Motor neuron (in vitro differentiated cells): ENCODE measurements at regions not wholly inside any gene's neighbourhood (a gene's known extent, or its start where the extent isn't known, plus 50 kb on each side); places are given as distances from the start of the nearest gene placed in this dataset.
"Not testable (repeated sequence)": the region's sequence is repeated elsewhere in the genome, so short reads cannot be mapped to it uniquely, and the experiment has no call there.

ENCODE experiments used
- ATAC-seq, 8 experiments: fragments of 200-7000 bp; cut with Tn5 transposase; replicated peaks in 6 of 8; 2 replicates each; pipeline ENCODE4 v1.8.0; 2021; ENCODE audit warnings: mild to moderate bottlenecking in 8 of 8, moderate library complexity in 8 of 8
- H3K27ac ChIP-seq, 2 donors: fragments of 250-450 bp; sonication (Bioruptor Pico); 2 replicates each; pipeline ENCODE4 v1.9.0; 2021; ENCODE audit warnings: antibody characterized with exemption in 2 of 2, mild to moderate bottlenecking in 2 of 2, moderate library complexity in 1 of 2
- H3K4me1 ChIP-seq, 2 donors: fragments of 250-450 bp; sonication (Bioruptor Pico); replicated peaks in 1 of 2; 2 replicates each; pipeline ENCODE4 v1.6.1; 2021; ENCODE audit warnings: antibody characterized with exemption in 2 of 2, mild to moderate bottlenecking in 2 of 2, moderate library complexity in 1 of 2
- H3K4me3 ChIP-seq, 5 donors: fragments of 250-450 bp; sonication (Bioruptor Pico); 2 replicates each; pipeline ENCODE4 v1.9.0; 2021; ENCODE audit warnings: antibody characterized with exemption in 5 of 5, mild to moderate bottlenecking in 5 of 5, moderate library complexity in 4 of 5
- WGBS, 10 experiments: fragments of 450-650 bp; shearing (Covaris generic); methylation state at CpG; one replicate each; pipeline ENCODE4 v1.0.0; 2022; 5-methylcytosine and 5-hydroxymethylcytosine counted together
- in situ Hi-C, 9 experiments: fragments of 400-800 bp; cut with MboI; loops; one replicate each; pipeline ENCODE4 v1.15.0; 2021; ENCODE audit warnings: low sequenced_read_pairs in 9 of 9, low pct_unique_long_range_greater_than_20kb in 2 of 9; ENCODE audit not compliant: unreplicated experiment in 9 of 9

GRCh38 chr1:10869933-10870332 is 73.5 kb upstream of the CASZ1 start:
- no peak for ATAC-seq
- Histone ChIP-seq H3K4me3 (no peak overlapping the region), H3K27ac (no peak overlapping the region), H3K4me1 (peaks cover 34 to 40% of the 10 kb centered on the region in 2 donors)
- in situ Hi-C loops: loop anchor here in 3 of 9 experiments (25.0 kb wide), 1 partner anchor 358 kb away; no protein-coding TSS in a partner anchor
- WGBS, 10 experiments: 0 to 44% (median 17%) methylated on average over 1 of the region's 1 CpG; no CpG with 5 or more reads in 5 of the 10 experiments

DNA sequence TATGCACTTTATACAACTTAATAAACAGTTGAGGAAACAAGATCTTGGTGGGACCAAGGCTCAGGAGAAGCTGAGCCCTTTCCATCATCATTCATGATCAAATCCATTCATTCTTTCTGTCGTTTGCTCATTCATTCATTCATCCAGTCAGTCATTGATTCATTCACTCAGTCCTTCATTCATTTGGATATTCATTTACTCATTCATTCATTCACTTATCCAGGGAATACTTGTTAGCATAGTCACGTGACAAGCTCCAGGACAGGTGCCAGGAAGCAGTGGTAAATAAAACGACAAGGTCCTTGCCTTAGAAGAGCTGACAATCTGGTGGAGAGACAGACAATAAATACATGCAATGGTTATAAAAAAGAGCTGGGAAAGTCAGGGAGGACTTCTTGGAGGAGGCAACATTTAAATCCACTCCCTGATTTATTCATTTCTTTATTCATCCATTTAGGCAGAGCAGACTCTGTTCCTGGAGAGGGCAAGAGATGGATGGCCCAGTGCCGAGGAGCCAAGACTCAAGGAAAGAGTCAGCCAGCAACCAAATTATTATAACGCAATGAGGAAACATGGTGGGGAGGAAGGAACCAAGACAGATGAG is 74.1 kb upstream of the CASZ1 start:
- H3K4me1 ChIP-seq: peaks cover 27 to 33% of the 10 kb centered on the region in 2 donors
- WGBS, 10 experiments: 20 to 84% (median 60%) methylated on average over 1 to 5 of the region's 5 CpGs
- no peak for ATAC-seq
- in situ Hi-C loops: loop anchor here in 3 of 9 experiments (25.0 kb wide), 1 partner anchor 358 kb away; no protein-coding TSS in a partner anchor
- H3K4me3 ChIP-seq: no peak overlapping the region
- H3K27ac ChIP-seq: no peak overlapping the region

DNA sequence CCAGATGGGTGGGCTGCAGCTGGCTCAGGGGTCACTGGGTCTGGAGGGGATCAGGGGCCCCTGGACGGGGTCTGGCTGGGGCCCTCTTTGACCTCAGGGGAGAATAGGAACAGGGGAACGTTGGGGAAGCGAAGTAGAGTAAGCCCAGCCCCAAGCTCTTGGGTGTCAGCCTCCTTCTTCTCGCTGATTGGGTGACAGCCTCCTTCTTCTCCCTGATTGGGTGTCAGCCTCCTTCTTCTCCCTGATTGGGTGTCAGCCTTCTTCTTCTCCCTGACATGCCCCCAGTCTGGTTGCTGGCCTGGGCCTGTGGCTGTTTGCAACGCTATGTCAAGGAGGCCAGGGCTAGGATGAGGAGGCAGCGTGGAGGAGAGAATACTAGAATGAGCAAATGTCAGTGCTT is 76.7 kb upstream of the CASZ1 start:
- Histone ChIP-seq H3K4me3 (no peak overlapping the region), H3K4me1 (peaks cover 13 to 17% of the 10 kb centered on the region in 2 donors), H3K27ac (no peak overlapping the region)
- 53 to 80% (median 66%) methylated on average over 1 to 6 of the region's 6 CpGs; no CpG with 5 or more reads in 7 of the 10 experiments for WGBS, 10 experiments
- in situ Hi-C loops: loop anchor here in 3 of 9 experiments (25.0 kb wide), 1 partner anchor 361 kb away; no protein-coding TSS in a partner anchor
- peak in 2 of 8 experiments; percentile 17 to 70 for ATAC-seq

GRCh38 chr1:10874351-10874750 is 77.9 kb upstream of the CASZ1 start:
- ATAC-seq: no peak

GRCh38 chr1:10877894-10878293 is 81.4 kb upstream of the CASZ1 start:
- Histone ChIP-seq H3K27ac (peak overlapping the region in 1 of 2 donors; percentile 11), H3K4me3 (no peak overlapping the region), H3K4me1 (peaks cover 15 to 20% of the 10 kb centered on the region in 2 donors)
- 20 to 92% (median 49%) methylated on average over 1 to 9 of the region's 9 CpGs; no CpG with 5 or more reads in 3 of the 10 experiments for WGBS, 10 experiments
- peak in 3 of 8 experiments; percentile 42 to 47 (median 43) for ATAC-seq
- in situ Hi-C loops: loop anchor here in 1 of 9 experiments (25.0 kb wide), 1 partner anchor 91 kb away; the partner anchor contains the start of gene CASZ1

More at GRCh38 chr1:10874351-10874750, 77.9 kb upstream of the CASZ1 start:
- 82 to 100% (median 90%) methylated on average over 1 to 5 of the region's 5 CpGs; no CpG with 5 or more reads in 6 of the 10 experiments for WGBS, 10 experiments
- in situ Hi-C loops: loop anchor here in 3 of 9 experiments (25.0 kb wide), 1 partner anchor 362 kb away; no protein-coding TSS in a partner anchor
- Histone ChIP-seq H3K4me3 (no peak overlapping the region), H3K27ac (no peak overlapping the region), H3K4me1 (peaks cover 11 to 14% of the 10 kb centered on the region in 2 donors)

DNA sequence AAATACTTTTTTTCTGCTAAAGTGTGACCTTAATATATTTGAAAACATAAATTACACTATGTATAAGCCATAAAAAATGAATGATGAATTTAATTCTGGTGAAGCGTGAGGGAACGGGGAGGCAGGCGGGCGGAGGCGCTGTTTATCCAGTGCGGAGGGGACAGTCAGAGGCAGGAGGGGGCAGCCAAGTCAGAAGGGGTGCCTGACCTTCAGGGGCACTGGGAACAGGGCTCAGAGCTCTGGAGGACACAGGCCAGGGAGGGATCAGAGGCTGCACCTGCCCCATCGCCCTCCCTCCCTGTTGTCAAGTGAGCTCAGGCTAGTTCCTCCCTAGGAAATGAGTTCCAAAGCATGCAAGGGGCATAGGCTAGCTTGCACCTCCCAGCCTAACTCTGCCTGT is 82.0 kb upstream of the CASZ1 start:
- H3K4me1 ChIP-seq: peaks cover 15 to 20% of the 10 kb centered on the region in 2 donors
- ATAC-seq: peak in 3 of 8 experiments; percentile 59 to 62 (median 61)
- 20 to 95% (median 57%) methylated on average over 2 to 7 of the region's 7 CpGs; no CpG with 5 or more reads in 5 of the 10 experiments for WGBS, 10 experiments
- H3K4me3 ChIP-seq: no peak overlapping the region
- in situ Hi-C loops: loop anchor here in 1 of 9 experiments (25.0 kb wide), 1 partner anchor 91 kb away; the partner anchor contains the start of gene CASZ1
- peak overlapping the region in 1 of 2 donors; percentile 40 for H3K27ac ChIP-seq

GRCh38 chr1:10880063-10880462 is 83.6 kb upstream of the CASZ1 start:
- no peak overlapping the region for H3K27ac ChIP-seq
- ATAC-seq: peak in 1 of 8 experiments; percentile 48
- no peak overlapping the region for H3K4me3 ChIP-seq
- H3K4me1 ChIP-seq: peaks cover 15 to 20% of the 10 kb centered on the region in 2 donors
- in situ Hi-C loops: loop anchor here in 1 of 9 experiments (25.0 kb wide), 1 partner anchor 93 kb away; the partner anchor contains the start of gene CASZ1
- 80 to 100% (median 90%) methylated on average over 1 to 7 of the region's 7 CpGs; no CpG with 5 or more reads in 3 of the 10 experiments for WGBS, 10 experiments

DNA sequence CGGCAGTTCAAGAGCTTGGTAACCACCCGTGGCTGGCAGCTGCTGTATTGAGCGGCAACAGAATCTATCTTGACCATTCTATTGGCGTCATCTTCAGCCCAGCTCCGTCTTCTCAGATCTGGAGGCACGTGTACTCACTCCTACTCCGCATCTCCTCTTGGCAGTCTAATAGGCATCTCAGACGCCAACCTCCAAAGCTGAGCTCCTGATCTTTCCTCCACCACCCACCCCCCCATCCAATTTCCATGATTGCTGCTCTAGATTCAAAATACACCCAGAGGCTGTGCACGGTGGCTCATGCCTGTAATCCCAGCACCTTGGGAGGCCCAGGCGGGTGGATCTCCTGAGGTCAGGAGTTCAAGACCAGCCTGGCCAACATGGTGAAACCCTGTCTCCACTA is 84.6 kb upstream of the CASZ1 start:
- H3K27ac ChIP-seq: no peak overlapping the region
- 33 to 93% (median 76%) methylated on average over 1 to 10 of the region's 10 CpGs; no CpG with 5 or more reads in 3 of the 10 experiments for WGBS, 10 experiments
- ATAC-seq: no peak
- peaks cover 15 to 20% of the 10 kb centered on the region in 2 donors for H3K4me1 ChIP-seq
- in situ Hi-C loops: loop anchor here in 1 of 9 experiments (25.0 kb wide), 1 partner anchor 94 kb away; the partner anchor contains the start of gene CASZ1
- H3K4me3 ChIP-seq: no peak overlapping the region

DNA sequence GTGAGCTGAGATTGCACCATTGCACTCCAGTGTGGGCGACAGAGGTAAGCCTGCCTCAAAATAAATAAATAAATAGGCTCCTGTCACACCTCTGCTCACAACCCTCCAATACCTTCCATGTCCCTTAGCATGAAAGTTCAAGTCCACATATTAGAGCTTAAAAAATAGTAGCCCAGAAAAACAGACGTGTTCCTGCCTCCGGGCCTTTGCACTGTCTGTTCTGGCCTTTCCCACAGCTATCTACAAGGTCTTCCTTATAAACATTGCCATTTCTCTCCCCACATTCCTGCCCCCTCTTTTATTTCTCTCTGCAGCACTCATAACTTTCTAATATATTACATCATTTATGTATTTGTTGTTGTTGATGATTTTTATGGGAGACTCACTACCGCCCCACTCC is 85.6 kb upstream of the CASZ1 start:
- peaks cover 15 to 20% of the 10 kb centered on the region in 2 donors for H3K4me1 ChIP-seq
- no peak for ATAC-seq
- 74 to 100% (median 93%) methylated on average over 1 to 4 of the region's 4 CpGs for WGBS, 10 experiments
- in situ Hi-C loops: loop anchor here in 1 of 9 experiments (25.0 kb wide), 1 partner anchor 95 kb away; the partner anchor contains the start of gene CASZ1
- no peak overlapping the region for H3K27ac ChIP-seq
- H3K4me3 ChIP-seq: no peak overlapping the region

- in situ Hi-C loops: loop anchor here in 1 of 9 experiments (25.0 kb wide), 1 partner anchor 100 kb away; the partner anchor contains the start of gene CASZ1
- peaks cover 34 to 37% of the 10 kb centered on the region in 2 donors for H3K4me1 ChIP-seq
Measured at GRCh38 chr1:10887032-10887431, 90.6 kb upstream of the CASZ1 start.

GRCh38 chr1:10888291-10888690 is 91.8 kb upstream of the CASZ1 start:
- in situ Hi-C loops: loop anchor here in 1 of 9 experiments (25.0 kb wide), 1 partner anchor 101 kb away; the partner anchor contains the start of gene CASZ1
- Histone ChIP-seq H3K4me3 (peak overlapping the region in 2 of 5 donors; percentile 1 to 2), H3K4me1 (peaks cover 34 to 37% of the 10 kb centered on the region in 2 donors), H3K27ac (peak overlapping the region; percentile 29 to 55)
- 0 to 50% (median 17%) methylated on average over 1 to 16 of the region's 23 CpGs; no CpG with 5 or more reads in 2 of the 10 experiments for WGBS, 10 experiments
- ATAC-seq: peak in 6 of 8 experiments; percentile 35 to 76 (median 66)

More at GRCh38 chr1:10887032-10887431, 90.6 kb upstream of the CASZ1 start:
- not testable (repeated sequence) for ATAC-seq, H3K4me3 ChIP-seq, H3K27ac ChIP-seq
- 50 to 100% (median 91%) methylated on average over 1 to 4 of the region's 4 CpGs; no CpG with 5 or more reads in 2 of the 10 experiments for WGBS, 10 experiments

DNA sequence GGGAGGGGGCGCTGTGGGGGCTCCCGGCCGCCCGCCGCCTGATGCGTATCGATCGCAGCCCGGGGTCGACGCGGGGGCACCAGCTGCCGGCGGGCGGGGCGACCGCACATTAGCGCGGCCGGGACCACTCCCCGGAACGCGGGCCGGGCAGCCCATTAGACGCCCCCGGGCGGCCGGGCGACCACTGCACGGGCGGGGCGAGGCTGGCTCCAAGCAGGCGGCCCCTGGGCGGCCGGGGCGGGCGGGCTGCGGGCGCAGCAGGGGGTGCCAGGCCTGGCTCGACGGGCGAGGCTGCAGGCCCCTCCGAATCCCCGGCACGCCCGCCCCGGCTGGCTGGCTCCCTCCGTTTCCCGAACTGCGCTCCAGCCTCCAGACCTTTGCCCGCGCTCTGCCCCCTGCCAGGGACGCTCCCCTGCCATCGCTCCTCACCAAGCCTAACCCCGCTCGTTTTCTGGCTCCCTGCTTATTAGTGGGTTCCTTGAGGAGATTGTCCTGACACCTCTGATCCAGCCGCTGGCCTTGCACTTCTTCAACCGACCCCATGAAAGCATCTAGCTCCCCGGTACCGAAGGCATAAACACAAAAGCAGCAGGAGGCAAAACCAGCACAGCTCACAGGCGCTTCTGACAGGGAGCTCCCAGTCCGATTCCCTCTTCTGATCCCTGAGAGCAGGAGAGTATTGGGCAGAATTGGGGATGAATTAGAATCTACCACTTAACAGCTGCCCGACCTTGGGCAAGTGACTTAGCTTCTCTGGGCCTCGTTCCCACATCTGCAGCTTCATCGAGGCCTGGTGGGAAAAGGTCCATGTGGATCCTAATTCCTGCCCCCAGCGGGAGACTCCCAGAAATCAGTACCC is 92.6 kb upstream of the CASZ1 start:
- WGBS, 10 experiments: 13 to 60% (median 27%) methylated on average over 1 to 13 of the region's 66 CpGs; no CpG with 5 or more reads in 4 of the 10 experiments
- Histone ChIP-seq H3K4me3 (peak overlapping the region in 1 of 5 donors; percentile 1), H3K4me1 (peaks cover 34 to 37% of the 10 kb centered on the region in 2 donors), H3K27ac (peak overlapping the region; percentile 36 to 55)
- in situ Hi-C loops: loop anchor here in 1 of 9 experiments (25.0 kb wide), 1 partner anchor 102 kb away; the partner anchor contains the start of gene CASZ1
- peak; percentile 15 to 85 (median 72) for ATAC-seq
